NCI-H226 (cell line): ENCODE measurements at regions not wholly inside any gene's neighbourhood (a gene's known extent, or its start where the extent isn't known, plus 50 kb on each side); places are given as distances from the start of the nearest gene placed in this dataset.
A peak's percentile ranks its signal among the peaks of the same experiment; 100 is the strongest.
"Not testable (repeated sequence)": the region's sequence is repeated elsewhere in the genome, so short reads cannot be mapped to it uniquely, and the experiment has no call there.

Experiments
- DNase-seq: peaks from one replicate; pipeline ENCODE4 v3.0.0-alpha.2; 2015

- DNase-seq = no peak
These were observed 64.8 kb upstream of the TBC1D3K start for GRCh38 chr17:37859451-37859850.

- not testable (repeated sequence) for DNase-seq
These were observed 65.8 kb upstream of the TBC1D3K start for GRCh38 chr17:37858391-37858790.

- DNase-seq = no peak
These were observed 68.0 kb upstream of the TBC1D3K start for GRCh38 chr17:37856245-37856644.

- no peak for DNase-seq
These were observed 74.6 kb upstream of the TBC1D3K start for GRCh38 chr17:37849617-37849972.

- DNase-seq = peak; percentile 50
These were observed 75.3 kb upstream of the TBC1D3K start for GRCh38 chr17:37848690-37849616.

- DNase-seq = no peak
These were observed 76.3 kb upstream of the TBC1D3K start for GRCh38 chr17:37847811-37848331.

- no peak for DNase-seq
These were observed 77.1 kb upstream of the TBC1D3K start for GRCh38 chr17:37847102-37847501.

GRCh38 chr17:37844977-37845293 lies 79.3 kb upstream of the TBC1D3K start:
- no peak for DNase-seq

- DNase-seq = peak; percentile 48
These were observed 79.8 kb upstream of the TBC1D3K start for GRCh38 chr17:37844158-37844976.

GRCh38 chr17:37842401-37842800 lies 81.8 kb upstream of the TBC1D3K start:
- DNase-seq = no peak

GRCh38 chr17:37841232-37841631 lies 83.0 kb upstream of the TBC1D3K start:
- no peak for DNase-seq

- no peak for DNase-seq
These were observed 83.6 kb upstream of the TBC1D3K start for GRCh38 chr17:37840576-37840975.

- DNase-seq = no peak
These were observed 84.8 kb upstream of the TBC1D3K start for GRCh38 chr17:37839196-37839978.

GRCh38 chr17:37838276-37838675 lies 85.9 kb upstream of the TBC1D3K start:
- DNase-seq = no peak

GRCh38 chr17:37836593-37836992 lies 87.6 kb upstream of the TBC1D3K start:
- no peak for DNase-seq

GRCh38 chr17:37834168-37834567 lies 89.3 kb upstream of the HNF1B start:
- no peak for DNase-seq

GRCh38 chr17:37833237-37833859 lies 88.5 kb upstream of the HNF1B start:
- DNase-seq = no peak

- no peak for DNase-seq
These were observed 87.1 kb upstream of the HNF1B start for GRCh38 chr17:37831986-37832385.

GRCh38 chr17:37831492-37831891 lies 86.6 kb upstream of the HNF1B start:
- no peak for DNase-seq

GRCh38 chr17:37830151-37830993 lies 85.5 kb upstream of the HNF1B start:
- no peak for DNase-seq

GRCh38 chr17:37829592-37830123 lies 84.8 kb upstream of the HNF1B start:
- DNase-seq = no peak
